HepG2 (cell line): ENCODE measurements at regions not wholly inside any gene's neighbourhood (a gene's known extent, or its start where the extent isn't known, plus 50 kb on each side); places are given as distances from the start of the nearest gene placed in this dataset.

ENCODE experiments used
- ATAC-seq: fragments of 200-7000 bp; cut with Tn5 transposase; 3 replicates; pipeline ENCODE4 v1.9.1; 2020; ENCODE audit warnings: mild to moderate bottlenecking, moderate library complexity
- BruUV-seq: library from RNA; stranded (reverse); fragments of 400-500 nt; replicated peaks from 2 replicates; lab custom pipeline; 2021; lab: Mats Ljungman, UMichigan
- CTCF ChIA-PET: fragments of 300-600 bp; formaldehyde crosslinking; extraction: SDS; loops from one replicate; lab custom pipeline; 2021; ENCODE audit warnings: low total read pairs, inconsistent platforms, low intra/inter-chr PET ratio; lab: Yijun Ruan, JAX
- POLR2A ChIA-PET: fragments of 350-600 bp; sonication (Branson Sonifier 250); formaldehyde crosslinking; loops from one replicate; lab custom pipeline; 2020; ENCODE audit warnings: antibody characterized with exemption, inconsistent platforms; lab: Yijun Ruan, JAX
- DNase-seq: peaks from one replicate; pipeline ENCODE4 v3.0.0-alpha.2; 2015; ENCODE audit warnings: low spot score
- FAIRE-seq: peaks from 3 replicates; lab custom pipeline; 2011; peaks lifted over from hg19 to GRCh38; lab: Jason Lieb, UNC
- H2AFZ ChIP-seq: one replicate; pipeline ENCODE4 v1.6.1; 2011; ENCODE audit warnings: low read length, inconsistent platforms
- H3K27ac ChIP-seq: fragments of 300-600 bp; 3 replicates; pipeline ENCODE4 v1.8.0; 2011; ENCODE audit warnings: mixed run types, mild to moderate bottlenecking, mixed read lengths, low read length, inconsistent platforms; ENCODE audit not compliant: insufficient read depth; ENCODE audit errors: extremely low read length
- H3K27me3 ChIP-seq, 2 experiments: fragments of 200-600 bp in 1 of 2; 2 replicates in 1 of 2; 3 replicates in 1 of 2; pipeline versions ENCODE4 v1.6.0 to v1.8.0; 2011; ENCODE audit warnings: low read length in 2 of 2, mild to moderate bottlenecking in 2 of 2, moderate library complexity in 2 of 2, inconsistent platforms in 1 of 2; ENCODE audit not compliant: insufficient read depth in 2 of 2, control insufficient read depth in 1 of 2
- H3K36me3 ChIP-seq, 2 experiments: fragments of 200-600 bp in 1 of 2; replicated peaks in 1 of 2; 2 replicates in 1 of 2; 3 replicates in 1 of 2; pipeline versions ENCODE4 v1.5.1 to v1.8.0; 2011; ENCODE audit warnings: low read length in 2 of 2, inconsistent platforms in 1 of 2; ENCODE audit not compliant: insufficient read depth in 2 of 2, control insufficient read depth in 1 of 2
- H3K4me1 ChIP-seq: 2 replicates; pipeline ENCODE4 v1.5.1; 2012; ENCODE audit warnings: low read length, inconsistent platforms; ENCODE audit not compliant: insufficient read depth
- H3K4me2 ChIP-seq: 2 replicates; pipeline ENCODE4 v1.6.0; 2011; ENCODE audit warnings: low read depth, low read length, inconsistent platforms
- H3K4me3 ChIP-seq, 3 experiments: fragments of 200-600 bp in 1 of 3; sonication (generic), shearing (Covaris generic) in 1 of 3; replicated peaks in 1 of 3; 2 replicates each; pipeline ENCODE4 v1.5.1; 2011 to 2016; ENCODE audit warnings: low read length in 3 of 3, inconsistent platforms in 2 of 3, low read depth in 2 of 3, mild to moderate bottlenecking in 2 of 3, control low read depth in 1 of 3, mixed read lengths in 1 of 3; ENCODE audit not compliant: insufficient read depth in 1 of 3
- H3K79me2 ChIP-seq: one replicate; pipeline ENCODE4 v1.6.1; 2011; ENCODE audit warnings: low read length, inconsistent platforms; ENCODE audit not compliant: insufficient read depth
- H3K9ac ChIP-seq: 2 replicates; pipeline ENCODE4 v1.6.0; 2011; ENCODE audit warnings: mild to moderate bottlenecking, low read depth, low read length, inconsistent platforms; ENCODE audit not compliant: insufficient read depth
- H3K9me3 ChIP-seq: 2 replicates; pipeline ENCODE4 v1.5.1; 2012; ENCODE audit warnings: mild to moderate bottlenecking, low read length
- H4K20me1 ChIP-seq: 2 replicates; pipeline ENCODE4 v1.6.0; 2011; ENCODE audit warnings: inconsistent platforms, mild to moderate bottlenecking, low read length, moderate library complexity; ENCODE audit not compliant: insufficient read depth
- GLMP ChIP-seq: sonication (generic); formaldehyde crosslinking; IDR thresholded peaks from 2 replicates; pipeline ENCODE4 v1.9.0; 2021; ENCODE audit warnings: missing genetic modification reagents, mild to moderate bottlenecking, borderline replicate concordance
- HIC2 ChIP-seq: sonication (generic); formaldehyde crosslinking; IDR thresholded peaks from 2 replicates; pipeline ENCODE4 v1.9.0; 2022; ENCODE audit warnings: low read depth, missing genetic modification reagents
- NFATC3 ChIP-seq: sonication (generic); formaldehyde crosslinking; IDR thresholded peaks from 2 replicates; pipeline ENCODE4 v1.5.1; 2020; ENCODE audit warnings: mild to moderate bottlenecking, missing genetic modification reagents
- NFIC ChIP-seq: IDR thresholded peaks from 2 replicates; pipeline ENCODE4 v1.6.1; 2012; ENCODE audit warnings: mild to moderate bottlenecking, low read length, inconsistent platforms
- NKX3-1 ChIP-seq: sonication (generic); formaldehyde crosslinking; IDR thresholded peaks from 2 replicates; pipeline ENCODE4 v1.5.0; 2020; ENCODE audit warnings: missing genetic modification reagents
- POGK ChIP-seq: sonication (generic); formaldehyde crosslinking; conservative IDR thresholded peaks from 2 replicates; pipeline ENCODE4 v1.8.0; 2022; ENCODE audit warnings: mild to moderate bottlenecking, moderate library complexity, missing genetic modification reagents
- PRDM4 ChIP-seq: sonication (generic); formaldehyde crosslinking; IDR thresholded peaks from 2 replicates; pipeline ENCODE4 v1.9.0; 2021; ENCODE audit warnings: missing genetic modification reagents, borderline replicate concordance
- RBM39 ChIP-seq: fragments of 200-400 bp; formaldehyde crosslinking; IDR thresholded peaks from one replicate; pipeline ENCODE4 v1.6.1; 2018; ENCODE audit warnings: antibody characterized with exemption, mild to moderate bottlenecking, low read depth, low read length; ENCODE audit not compliant: poor library complexity, severe bottlenecking
- RCOR2 ChIP-seq: IDR thresholded peaks from 2 replicates; pipeline ENCODE4 v1.6.1; 2016; ENCODE audit warnings: missing biosample characterization, missing genetic modification reagents
- RNF2 ChIP-seq: fragments of 450-650 bp; conservative IDR thresholded peaks from 2 replicates; pipeline ENCODE4 v1.6.1; 2016; ENCODE audit warnings: low read depth
- SIX4 ChIP-seq: sonication (generic); formaldehyde crosslinking; IDR thresholded peaks from 2 replicates; pipeline ENCODE4 v1.4.0; 2020; ENCODE audit warnings: missing genetic modification reagents
- SSRP1 ChIP-seq: IDR thresholded peaks from 2 replicates; pipeline ENCODE4 v1.6.1; 2016; ENCODE audit warnings: control low read depth
- ZMAT3 ChIP-seq: sonication (generic); formaldehyde crosslinking; conservative IDR thresholded peaks from 2 replicates; pipeline ENCODE4 v1.7.0; 2021; ENCODE audit warnings: missing genetic modification reagents
- ZMYM4 ChIP-seq: sonication (generic); formaldehyde crosslinking; IDR thresholded peaks from 2 replicates; pipeline ENCODE4 v1.8.1; 2023; ENCODE audit warnings: mild to moderate bottlenecking, missing genetic modification reagents
- ZNF20 ChIP-seq: sonication (generic); formaldehyde crosslinking; IDR thresholded peaks from 2 replicates; pipeline ENCODE4 v1.4.0; 2020; ENCODE audit warnings: mild to moderate bottlenecking, moderate library complexity, missing genetic modification reagents
- ZNF510 ChIP-seq: sonication (generic); formaldehyde crosslinking; IDR thresholded peaks from 2 replicates; pipeline ENCODE4 v1.4.0; 2020; ENCODE audit warnings: low read depth, mild to moderate bottlenecking, missing genetic modification reagents
- ZNF567 ChIP-seq: sonication (generic); formaldehyde crosslinking; IDR thresholded peaks from 2 replicates; pipeline ENCODE4 v1.8.1; 2023; ENCODE audit warnings: mild to moderate bottlenecking, missing genetic modification reagents, borderline replicate concordance
- ZNF572 ChIP-seq: sonication (generic); formaldehyde crosslinking; IDR thresholded peaks from 2 replicates; pipeline ENCODE4 v1.5.1; 2020; ENCODE audit warnings: mild to moderate bottlenecking, missing genetic modification reagents
- ZNF75D ChIP-seq: sonication (generic); formaldehyde crosslinking; IDR thresholded peaks from 2 replicates; pipeline ENCODE4 v1.8.1; 2023; ENCODE audit warnings: missing genetic modification reagents, mild to moderate bottlenecking, borderline replicate concordance
- WGBS: methylation state at CpG from one replicate; pipeline ENCODE4 v1.1.6; 2017; ENCODE audit warnings: low lambda C conversion rate; 5-methylcytosine and 5-hydroxymethylcytosine counted together
- in situ Hi-C: cut with HindIII; loops from 2 replicates; pipeline ENCODE4 v1.10.0; 2017; ENCODE audit warnings: low pct_unique_long_range_greater_than_20kb; ENCODE audit not compliant: extremely low pct_ligation_motif_present
- intact Hi-C: fragments of 100-400 bp; cut with micrococcal nuclease; formaldehyde crosslinking; loops from one replicate; pipeline ENCODE4 v1.10.0; 2022; ENCODE audit not compliant: unreplicated experiment

GRCh38 chr7:113004726-113005454 is 81.7 kb downstream of the GPR85 start:
- in situ Hi-C loops, result loop anchor here (25.0 kb wide), 1 partner anchor 282 kb away; no protein-coding TSS in a partner anchor
- CTCF ChIA-PET, result no interaction called here
- BruUV-seq, result no TSS peak
- TF ChIP-seq ZNF75D (CRISPR knock-in tag), result no peak
- no peak for TF ChIP-seq SSRP1
- no peak for TF ChIP-seq RBM39
- no peak for TF ChIP-seq HIC2 (CRISPR knock-in tag)
- TF ChIP-seq ZNF510 (CRISPR knock-in tag), result no peak
- no peak for TF ChIP-seq ZMYM4 (CRISPR knock-in tag)
- no peak for TF ChIP-seq ZNF567 (CRISPR knock-in tag)
- no peak for TF ChIP-seq ZNF572
- TF ChIP-seq GLMP, result no peak
- TF ChIP-seq PRDM4, result no peak
- TF ChIP-seq SIX4 (CRISPR knock-in tag), result no peak
- TF ChIP-seq NFATC3, result no peak
- TF ChIP-seq ZNF20 (CRISPR knock-in tag), result no peak
- no peak for TF ChIP-seq RCOR2 (CRISPR knock-in tag)
- no peak for TF ChIP-seq RNF2
- TF ChIP-seq NKX3-1, result no peak
- no peak for TF ChIP-seq NFIC
- TF ChIP-seq POGK (CRISPR knock-in tag), result no peak
- no peak for TF ChIP-seq ZMAT3 (CRISPR knock-in tag)

More at GRCh38 chr7:113004726-113005454, 81.7 kb downstream of the GPR85 start:
- no peak for ATAC-seq
- H3K27me3 ChIP-seq, result no peaks in the 10 kb centered on the region
- no peak overlapping the region for H3K4me2 ChIP-seq
- H3K9me3 ChIP-seq, result no peaks in the 10 kb centered on the region
- no peak overlapping the region for H3K9ac ChIP-seq
- no peak overlapping the region for H3K4me3 ChIP-seq
- POLR2A ChIA-PET, result no interaction called here
- 0% methylated on average over 4 of the region's 4 CpGs for WGBS
- intact Hi-C loops, result no loop called here
- H3K79me2 ChIP-seq, result no peaks in the 10 kb centered on the region
- H3K36me3 ChIP-seq, result no peaks in the 10 kb centered on the region
- FAIRE-seq, result no peak
- no peaks in the 10 kb centered on the region for H4K20me1 ChIP-seq
- no peak for DNase-seq
- no peaks in the 10 kb centered on the region for H3K4me1 ChIP-seq
- H2AFZ ChIP-seq, result no peak overlapping the region
- no peak overlapping the region for H3K27ac ChIP-seq
